Stomach (tissue), 8 donors: ENCODE measurements at regions not wholly inside any gene's neighbourhood (a gene's known extent, or its start where the extent isn't known, plus 50 kb on each side); places are given as distances from the start of the nearest gene placed in this dataset.

ENCODE experiments used
- DNase-seq, 2 donors: peaks; one replicate each; pipeline versions ENCODE4 v3.0.0 to v3.0.0-alpha.2; 2013 to 2019
- H3K27ac ChIP-seq, 5 donors: fragments of 200-600 bp in 4 of 5; sonication (generic) in 4 of 5; one replicate each; pipeline ENCODE4 v1.5.1; 2013 to 2019; ENCODE audit warnings: mild to moderate bottlenecking in 1 of 5, moderate library complexity in 1 of 5
- H3K27me3 ChIP-seq, 3 donors: fragments of 200-600 bp; sonication (generic); one replicate each; pipeline ENCODE4 v1.5.1; 2017 to 2019; ENCODE audit warnings: mixed run types in 1 of 3
- H3K36me3 ChIP-seq, 4 donors: fragments of 200-600 bp; sonication (generic); 1 replicate in 3 of 4; 2 replicates in 1 of 4; pipeline ENCODE4 v1.5.1; 2016 to 2019
- H3K4me1 ChIP-seq, 4 donors: fragments of 200-600 bp; sonication (generic); one replicate each; pipeline ENCODE4 v1.5.1; 2016 to 2019
- H3K4me3 ChIP-seq, 4 donors: fragments of 200-600 bp; sonication (generic) in 3 of 4; one replicate each; pipeline ENCODE4 v1.5.1; 2016 to 2019; ENCODE audit warnings: mild to moderate bottlenecking in 1 of 4
- H3K9me3 ChIP-seq, 4 donors: fragments of 200-600 bp; sonication (generic); one replicate each; pipeline ENCODE4 v1.5.1; 2016 to 2019
- EP300 ChIP-seq: sonication (generic); formaldehyde crosslinking; IDR thresholded peaks from one replicate; pipeline ENCODE4 v1.6.1; 2017; ENCODE audit warnings: antibody characterized with exemption
- POLR2A ChIP-seq, 4 donors: fragments of 450-650 bp; IDR thresholded peaks; one replicate each; pipeline ENCODE4 v1.6.1; 2016; ENCODE audit warnings: antibody characterized with exemption in 4 of 4, control low read depth in 2 of 4, mild to moderate bottlenecking in 1 of 4, moderate library complexity in 1 of 4
- POLR2AphosphoS5 ChIP-seq, 3 donors: sonication (generic); formaldehyde crosslinking; IDR thresholded peaks; one replicate each; pipeline ENCODE4 v1.6.1; 2016; ENCODE audit warnings: antibody characterized with exemption in 3 of 3
- WGBS, 5 donors: extraction: QIAGEN DNeasy Blood & Tissue Kit in 3 of 5; methylation state at CpG; one replicate each; pipeline versions ENCODE4 v1.1.5 to v1.1.7; 2013 to 2018; 5-methylcytosine and 5-hydroxymethylcytosine counted together
- intact Hi-C: fragments of 100-400 bp; cut with DNase I; formaldehyde crosslinking; loops from one replicate; pipeline ENCODE4 v1.15.1; 2023; ENCODE audit warnings: low total_unique reads
- TF ChIP-seq, protein P1 (sequence below), 7 experiments: fragments of 450-650 bp in 4 of 7; fragments of 200-600 bp in 3 of 7; sonication (generic) in 3 of 7; IDR thresholded peaks; one replicate each; pipeline ENCODE4 v1.5.1; 2016 to 2019; ENCODE audit warnings: antibody characterized with exemption in 7 of 7, control low read depth in 2 of 7, mild to moderate bottlenecking in 1 of 7
- donor health status: healthy with polysubstance abuse.
- donor health status: Bipolar disorder and iron deficiency.
- donor health status: healthy.

DNA sequence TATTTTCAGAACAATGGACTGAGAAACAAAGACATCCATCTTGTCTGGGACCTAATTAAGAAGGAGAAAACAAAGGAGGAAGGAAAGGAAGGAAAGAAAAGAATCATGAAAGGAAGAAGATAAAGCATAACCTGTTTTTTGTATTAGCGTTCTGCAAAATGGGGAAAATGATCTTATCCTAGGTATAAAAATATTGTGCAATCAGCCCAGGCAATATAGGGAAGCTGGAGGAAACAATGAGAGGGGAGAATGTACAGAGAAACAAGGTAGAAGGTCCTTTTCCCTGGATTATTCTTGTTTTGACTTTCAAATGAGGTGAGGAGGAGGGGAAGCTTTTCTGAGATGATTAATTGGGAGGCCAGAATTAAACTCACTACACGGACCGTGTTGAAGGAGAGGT, 177.9 kb downstream of the COX7C start:
- Histone ChIP-seq H3K9me3 (no peaks in the 10 kb centered on the region), H3K27ac (no peak overlapping the region), H3K4me3 (no peak overlapping the region), H3K4me1 (no peaks in the 10 kb centered on the region), H3K36me3 (no peaks in the 10 kb centered on the region), H3K27me3 (no peaks in the 10 kb centered on the region)
- intact Hi-C loops, result no loop called here
- DNase-seq, result no peak
- TF ChIP-seq EP300 (no peak), POLR2AphosphoS5 (IDR thresholded peaks at IDR 0.05) (no peak), POLR2A (IDR thresholded peaks at IDR 0.05) (no peak)
- TF ChIP-seq, protein P1, sequence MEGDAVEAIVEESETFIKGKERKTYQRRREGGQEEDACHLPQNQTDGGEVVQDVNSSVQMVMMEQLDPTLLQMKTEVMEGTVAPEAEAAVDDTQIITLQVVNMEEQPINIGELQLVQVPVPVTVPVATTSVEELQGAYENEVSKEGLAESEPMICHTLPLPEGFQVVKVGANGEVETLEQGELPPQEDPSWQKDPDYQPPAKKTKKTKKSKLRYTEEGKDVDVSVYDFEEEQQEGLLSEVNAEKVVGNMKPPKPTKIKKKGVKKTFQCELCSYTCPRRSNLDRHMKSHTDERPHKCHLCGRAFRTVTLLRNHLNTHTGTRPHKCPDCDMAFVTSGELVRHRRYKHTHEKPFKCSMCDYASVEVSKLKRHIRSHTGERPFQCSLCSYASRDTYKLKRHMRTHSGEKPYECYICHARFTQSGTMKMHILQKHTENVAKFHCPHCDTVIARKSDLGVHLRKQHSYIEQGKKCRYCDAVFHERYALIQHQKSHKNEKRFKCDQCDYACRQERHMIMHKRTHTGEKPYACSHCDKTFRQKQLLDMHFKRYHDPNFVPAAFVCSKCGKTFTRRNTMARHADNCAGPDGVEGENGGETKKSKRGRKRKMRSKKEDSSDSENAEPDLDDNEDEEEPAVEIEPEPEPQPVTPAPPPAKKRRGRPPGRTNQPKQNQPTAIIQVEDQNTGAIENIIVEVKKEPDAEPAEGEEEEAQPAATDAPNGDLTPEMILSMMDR (IDR thresholded peaks at IDR 0.05), result no peak
- 62 to 77% (median 66%) methylated on average over 3 of the region's 3 CpGs for WGBS, 5 donors

DNA sequence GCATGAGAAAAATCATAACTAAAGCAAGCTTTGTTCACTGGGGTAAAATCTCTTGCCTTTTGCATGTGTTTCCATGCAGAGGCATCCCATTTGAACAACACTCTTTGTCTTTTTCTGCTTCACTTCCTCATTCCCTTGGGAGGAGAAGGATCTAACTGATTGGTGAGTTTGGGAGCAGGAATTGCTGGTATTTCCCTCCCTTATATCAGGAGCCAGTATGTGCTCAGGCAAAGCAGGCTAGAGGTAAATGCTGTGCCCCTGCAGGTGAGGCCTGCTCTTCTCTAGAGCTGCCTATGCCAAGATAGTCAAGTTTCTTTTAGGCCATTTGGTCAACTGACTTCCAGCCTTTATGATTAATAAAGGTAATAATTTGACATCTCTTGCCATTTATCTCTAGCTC, 179.9 kb downstream of the COX7C start:
- DNase-seq, result no peak
- H3K27ac ChIP-seq, result no peak overlapping the region
- intact Hi-C loops, result no loop called here
- H3K36me3 ChIP-seq, result no peaks in the 10 kb centered on the region
- H3K27me3 ChIP-seq, result no peaks in the 10 kb centered on the region
- no peaks in the 10 kb centered on the region for H3K4me1 ChIP-seq
- H3K4me3 ChIP-seq, result no peak overlapping the region
- no peaks in the 10 kb centered on the region for H3K9me3 ChIP-seq
- TF ChIP-seq POLR2AphosphoS5 (IDR thresholded peaks at IDR 0.05) (no peak), POLR2A (IDR thresholded peaks at IDR 0.05) (no peak), EP300 (no peak)
- TF ChIP-seq, protein P1 (IDR thresholded peaks at IDR 0.05), result no peak

DNA sequence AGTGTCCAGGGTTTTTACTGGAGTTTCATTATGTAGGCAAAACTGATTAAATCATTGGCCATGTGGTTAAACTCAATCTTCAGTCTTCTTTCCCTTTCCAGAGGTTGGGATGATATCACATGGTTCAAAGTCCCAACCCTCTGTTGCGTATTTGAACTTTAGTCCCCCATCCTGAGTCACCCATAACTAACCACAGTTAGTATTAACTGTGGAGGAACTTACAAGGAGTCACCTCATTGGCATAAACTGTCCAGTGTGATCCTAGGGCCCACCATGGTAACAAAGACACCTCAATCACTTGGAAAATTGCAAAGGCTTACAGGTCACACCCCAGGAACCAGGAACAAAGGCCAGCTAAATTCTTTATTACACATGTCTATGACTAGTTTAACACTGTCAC, 188.5 kb downstream of the COX7C start:
- WGBS, 5 donors, result 70 to 91% (median 82%) methylated on average over 1 of the region's 1 CpG
- no peak for DNase-seq
- H3K27ac ChIP-seq, result no peak overlapping the region
- no peaks in the 10 kb centered on the region for H3K27me3 ChIP-seq
- H3K4me1 ChIP-seq, result no peaks in the 10 kb centered on the region
- H3K4me3 ChIP-seq, result no peak overlapping the region
- H3K36me3 ChIP-seq, result no peaks in the 10 kb centered on the region
- H3K9me3 ChIP-seq, result no peaks in the 10 kb centered on the region
- TF ChIP-seq EP300 (no peak), POLR2AphosphoS5 (IDR thresholded peaks at IDR 0.05) (no peak), POLR2A (IDR thresholded peaks at IDR 0.05) (no peak)
- TF ChIP-seq, protein P1 (IDR thresholded peaks at IDR 0.05), result no peak
- intact Hi-C loops, result no loop called here

DNA sequence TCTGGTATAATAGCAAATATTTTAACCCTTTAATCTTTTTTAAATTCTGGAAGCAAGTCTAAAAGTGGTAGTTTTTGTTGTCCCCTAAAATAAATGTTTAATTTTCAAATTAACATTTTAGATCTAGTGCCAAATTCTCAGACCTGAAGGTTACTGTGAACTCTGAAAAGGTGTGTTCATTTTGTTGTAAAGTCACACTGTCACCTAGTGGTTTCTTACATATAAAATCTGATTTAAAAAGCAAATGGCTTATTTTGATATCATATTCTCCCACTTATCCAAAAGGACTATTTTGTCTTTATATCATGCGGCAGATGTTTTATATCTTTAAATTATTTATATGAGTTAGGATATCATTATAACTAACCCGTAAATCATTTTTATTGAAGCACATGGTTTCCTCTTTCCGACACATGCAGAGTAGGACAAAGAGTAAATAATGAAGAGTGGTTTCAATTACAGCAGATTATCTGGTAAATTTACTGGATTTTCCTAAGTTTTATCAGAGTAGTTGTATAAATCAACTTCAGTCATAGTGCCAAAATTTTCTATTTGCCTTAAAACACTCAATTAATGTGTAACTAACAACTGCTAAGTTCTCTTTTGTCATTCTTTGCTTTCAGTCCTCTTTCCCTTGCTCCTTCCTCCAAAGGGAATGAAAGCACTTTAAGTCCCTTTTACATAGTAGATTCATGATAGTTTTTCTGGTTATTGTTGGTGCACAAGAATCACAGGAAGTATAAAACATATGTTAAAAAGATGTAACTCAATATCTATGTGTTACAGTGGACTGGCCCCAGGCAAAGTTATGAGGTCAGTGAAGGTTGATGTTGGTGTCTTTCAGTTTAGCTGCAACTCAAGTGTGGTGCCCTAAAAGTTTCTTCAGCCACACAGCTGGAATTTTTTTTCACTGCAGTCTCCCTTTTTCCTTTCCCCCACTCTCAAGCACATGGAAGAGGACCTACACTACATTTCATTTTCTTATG, 189.6 kb downstream of the COX7C start:
- Histone ChIP-seq H3K27ac (no peak overlapping the region), H3K4me1 (no peaks in the 10 kb centered on the region), H3K4me3 (no peak overlapping the region), H3K36me3 (no peaks in the 10 kb centered on the region), H3K9me3 (no peaks in the 10 kb centered on the region), H3K27me3 (no peaks in the 10 kb centered on the region)
- intact Hi-C loops, result no loop called here
- TF ChIP-seq, protein P1 (IDR thresholded peaks at IDR 0.05), result no peak
- no peak for TF ChIP-seq EP300
- no peak for TF ChIP-seq POLR2A (IDR thresholded peaks at IDR 0.05)
- no peak for TF ChIP-seq POLR2AphosphoS5 (IDR thresholded peaks at IDR 0.05)
- WGBS, 5 donors, result 48 to 71% (median 66%) methylated on average over 3 of the region's 3 CpGs
- no peak for DNase-seq
